ENCODE measurements at regions not wholly inside any gene's neighbourhood (a gene's known extent, or its start where the extent isn't known, plus 50 kb on each side); places are given as distances from the start of the nearest gene placed in this dataset.

DNA sequence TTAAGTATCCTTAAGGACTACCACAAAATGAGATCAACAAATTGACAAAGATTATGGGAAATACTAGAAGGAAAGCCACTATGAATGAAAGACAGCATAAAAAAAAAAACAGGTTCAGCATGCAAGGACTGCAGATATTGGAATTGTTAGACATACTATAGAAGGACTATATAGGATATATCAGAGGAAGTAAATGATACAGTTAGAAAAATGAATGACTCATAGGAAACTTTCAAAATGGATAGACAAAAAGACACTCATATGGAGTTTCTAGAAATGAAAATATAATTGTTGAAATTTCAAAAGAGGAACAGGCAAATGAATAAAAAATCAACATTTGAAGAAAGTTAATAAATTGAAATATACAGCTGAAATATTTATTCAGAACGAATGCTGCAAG lies 180.6 kb downstream of the PLK2 start:
- Mint-ChIP-seq H3K4me3 (no peak overlapping the region), H3K36me3 (no peaks in the 10 kb centered on the region), H3K27ac (no peak overlapping the region), H3K27me3 (peaks cover 0 to 6% of the 10 kb centered on the region in 2 donors), H3K9me3 (no peaks in the 10 kb centered on the region), H3K4me1 (no peaks in the 10 kb centered on the region)
- DNase-seq (no peak), ATAC-seq (replicated peaks in 1 of 4) (no peak)
- Histone ChIP-seq H3K4me3 (ENCODE audit: control insufficient read depth in 1 of 2, extremely low read depth in 1 of 2, low read length in 1 of 2) (no peak overlapping the region), H3K9me3 (no peaks in the 10 kb centered on the region), H3K27me3 (replicated peaks in 1 of 2; ENCODE audit: control insufficient read depth in 2 of 2, extremely low read depth in 1 of 2, insufficient read depth in 2 of 2, low read length in 1 of 2) (no peaks in the 10 kb centered on the region), H3K36me3 (ENCODE audit: control insufficient read depth in 2 of 2, extremely low read depth in 1 of 2, insufficient read depth in 1 of 2, low read length in 1 of 2) (no peaks in the 10 kb centered on the region), H3K27ac (ENCODE audit: low read length) (no peak overlapping the region), H3K4me1 (ENCODE audit: control insufficient read depth in 1 of 2, extremely low read depth in 1 of 2, insufficient read depth in 2 of 2, low read length in 2 of 2) (no peaks in the 10 kb centered on the region)
- no CpG with 5 or more reads among the region's 1 CpG for WGBS (ENCODE audit: insufficient coverage)
- CTCF ChIA-PET, result interaction anchor here in 1 of 2 donors (0.6 kb wide), 1 partner anchor 500 kb away, joined by 3 read pairs; no protein-coding TSS in a partner anchor
- POLR2A ChIA-PET, result no interaction called here

DNA sequence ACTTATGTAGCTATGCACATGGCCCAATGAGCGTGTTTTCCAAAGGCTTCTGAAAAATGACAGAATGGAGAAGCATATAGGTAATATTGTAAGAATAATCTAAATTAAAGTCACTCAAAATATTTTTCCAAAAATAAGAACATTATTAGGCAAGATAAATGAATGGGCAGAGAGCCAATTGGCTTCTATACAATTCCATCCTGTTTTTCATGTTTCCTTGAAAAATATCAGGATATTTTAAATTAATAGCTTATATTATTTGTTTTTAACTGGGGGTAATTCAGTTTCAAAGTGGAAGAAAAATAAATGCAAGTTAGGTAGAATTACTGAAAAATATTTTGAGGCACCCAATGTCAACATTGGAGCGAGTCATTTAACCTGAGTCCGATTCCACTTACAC lies 183.5 kb downstream of the PLK2 start:
- Histone ChIP-seq H3K4me1 (ENCODE audit: control insufficient read depth in 1 of 2, extremely low read depth in 1 of 2, insufficient read depth in 2 of 2, low read length in 2 of 2) (no peaks in the 10 kb centered on the region), H3K4me3 (ENCODE audit: control insufficient read depth in 1 of 2, extremely low read depth in 1 of 2, low read length in 1 of 2) (no peak overlapping the region), H3K27ac (ENCODE audit: low read length) (no peak overlapping the region), H3K9me3 (no peaks in the 10 kb centered on the region), H3K36me3 (ENCODE audit: control insufficient read depth in 2 of 2, extremely low read depth in 1 of 2, insufficient read depth in 1 of 2, low read length in 1 of 2) (no peaks in the 10 kb centered on the region), H3K27me3 (replicated peaks in 1 of 2; ENCODE audit: control insufficient read depth in 2 of 2, extremely low read depth in 1 of 2, insufficient read depth in 2 of 2, low read length in 1 of 2) (no peaks in the 10 kb centered on the region)
- Mint-ChIP-seq H3K4me1 (no peaks in the 10 kb centered on the region), H3K27ac (no peak overlapping the region), H3K9me3 (no peaks in the 10 kb centered on the region), H3K27me3 (peaks cover 0 to 6% of the 10 kb centered on the region in 2 donors), H3K36me3 (no peaks in the 10 kb centered on the region), H3K4me3 (no peak overlapping the region)
- no CpG with 5 or more reads among the region's 3 CpGs for WGBS (ENCODE audit: insufficient coverage)
- DNase-seq (no peak), ATAC-seq (replicated peaks in 1 of 4) (no peak)
- POLR2A ChIA-PET, result no interaction called here
- CTCF ChIA-PET, result no interaction called here

DNA sequence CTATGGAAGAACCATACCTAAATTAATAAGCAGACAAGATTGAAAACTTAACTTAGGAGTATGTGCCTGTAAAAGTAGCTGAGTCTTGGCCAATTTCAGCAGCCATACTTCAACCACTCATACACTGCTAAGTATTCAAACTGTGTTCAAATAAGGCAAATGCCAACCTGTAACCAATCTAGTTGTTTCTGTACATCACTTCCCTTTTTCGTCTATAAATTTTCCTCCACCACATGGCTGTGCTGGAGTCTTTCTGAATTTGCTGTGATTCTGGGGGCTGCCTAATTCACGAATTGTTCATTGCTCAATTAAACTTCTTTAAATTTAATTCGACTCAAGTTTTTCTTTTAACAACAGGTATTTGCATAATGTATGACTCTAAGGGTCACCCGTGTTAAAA lies 184.4 kb downstream of the PLK2 start:
- DNase-seq, result no peak
- H3K27ac ChIP-seq (ENCODE audit: low read length), result no peak overlapping the region
- H3K4me1 ChIP-seq (ENCODE audit: control insufficient read depth in 1 of 2, extremely low read depth in 1 of 2, insufficient read depth in 2 of 2, low read length in 2 of 2), result no peaks in the 10 kb centered on the region
- POLR2A ChIA-PET, result no interaction called here
- Mint-ChIP-seq H3K36me3 (no peaks in the 10 kb centered on the region), H3K27ac (no peak overlapping the region), H3K4me3 (no peak overlapping the region), H3K9me3 (no peaks in the 10 kb centered on the region), H3K27me3 (peaks cover 0 to 6% of the 10 kb centered on the region in 2 donors), H3K4me1 (no peaks in the 10 kb centered on the region)
- no peak overlapping the region for H3K4me3 ChIP-seq (ENCODE audit: control insufficient read depth in 1 of 2, extremely low read depth in 1 of 2, low read length in 1 of 2)
- H3K36me3 ChIP-seq (ENCODE audit: control insufficient read depth in 2 of 2, extremely low read depth in 1 of 2, insufficient read depth in 1 of 2, low read length in 1 of 2), result no peaks in the 10 kb centered on the region
- CTCF ChIA-PET, result no interaction called here
- no peaks in the 10 kb centered on the region for H3K27me3 ChIP-seq (replicated peaks in 1 of 2; ENCODE audit: control insufficient read depth in 2 of 2, extremely low read depth in 1 of 2, insufficient read depth in 2 of 2, low read length in 1 of 2)
- no peaks in the 10 kb centered on the region for H3K9me3 ChIP-seq
- WGBS (ENCODE audit: insufficient coverage), result no CpG with 5 or more reads among the region's 4 CpGs
- ATAC-seq (replicated peaks in 1 of 4), result no peak

DNA sequence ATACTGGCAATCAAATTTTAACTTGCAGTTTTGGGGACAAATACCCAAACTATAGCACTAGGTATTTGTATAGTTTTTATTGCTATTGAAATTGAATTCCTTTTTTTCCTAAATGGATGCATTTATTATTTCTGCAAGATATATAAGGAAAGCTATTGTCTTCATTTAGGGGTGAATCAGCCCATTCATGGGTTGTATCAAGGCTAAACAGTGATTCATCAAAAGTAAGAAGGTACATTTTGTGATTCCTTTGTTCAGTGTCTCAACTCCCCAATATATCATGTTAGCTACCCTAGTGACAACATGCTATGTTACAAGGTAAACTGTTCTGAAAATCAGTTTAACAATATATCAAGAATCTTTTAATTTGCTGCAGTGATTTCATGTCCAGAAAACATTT lies 185.7 kb downstream of the PLK2 start:
- CTCF ChIA-PET, result interaction anchor here (0.6 kb wide), 2 partner anchors 187 to 980 kb away, joined by 3 read pairs; no protein-coding TSS in a partner anchor
- no peak overlapping the region for H3K27ac ChIP-seq (ENCODE audit: low read length)
- peaks cover 0 to 6% of the 10 kb centered on the region in 2 donors for H3K27me3 Mint-ChIP-seq
- H3K9me3 ChIP-seq, result no peaks in the 10 kb centered on the region
- no peak overlapping the region for H3K4me3 Mint-ChIP-seq
- DNase-seq, result no peak
- POLR2A ChIA-PET, result no interaction called here
- no peak overlapping the region for H3K27ac Mint-ChIP-seq
- no peak for ATAC-seq (replicated peaks in 1 of 4)
- no peak overlapping the region for H3K4me3 ChIP-seq (ENCODE audit: control insufficient read depth in 1 of 2, extremely low read depth in 1 of 2, low read length in 1 of 2)
- H3K27me3 ChIP-seq (replicated peaks in 1 of 2; ENCODE audit: control insufficient read depth in 2 of 2, extremely low read depth in 1 of 2, insufficient read depth in 2 of 2, low read length in 1 of 2), result no peaks in the 10 kb centered on the region
- H3K36me3 Mint-ChIP-seq, result no peaks in the 10 kb centered on the region
- H3K9me3 Mint-ChIP-seq, result no peaks in the 10 kb centered on the region
- H3K4me1 Mint-ChIP-seq, result no peaks in the 10 kb centered on the region
- H3K4me1 ChIP-seq (ENCODE audit: control insufficient read depth in 1 of 2, extremely low read depth in 1 of 2, insufficient read depth in 2 of 2, low read length in 2 of 2), result no peaks in the 10 kb centered on the region
- no peaks in the 10 kb centered on the region for H3K36me3 ChIP-seq (ENCODE audit: control insufficient read depth in 2 of 2, extremely low read depth in 1 of 2, insufficient read depth in 1 of 2, low read length in 1 of 2)

DNA sequence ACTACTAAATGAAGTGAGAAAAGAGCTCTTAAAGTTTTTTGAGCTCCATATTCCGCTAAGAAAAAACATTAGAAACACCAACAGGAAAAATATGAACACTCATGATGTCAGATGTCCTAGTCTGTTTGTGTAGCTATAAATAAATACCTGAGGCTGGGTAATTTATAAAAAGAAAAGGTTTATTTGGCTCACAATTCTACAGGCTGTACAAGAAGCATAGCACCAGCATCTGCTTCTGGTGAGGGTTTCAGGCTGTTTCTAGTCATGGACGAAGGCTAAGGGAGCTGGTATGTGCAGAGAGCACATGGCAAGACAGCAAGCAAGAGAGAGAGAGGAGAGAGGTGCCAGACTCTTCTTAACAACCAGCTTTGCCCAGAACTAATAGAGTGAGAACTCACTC lies 186.2 kb downstream of the PLK2 start:
- ATAC-seq (replicated peaks in 1 of 4) (no peak), DNase-seq (no peak)
- H3K27me3 Mint-ChIP-seq, result peaks cover 0 to 6% of the 10 kb centered on the region in 2 donors
- H3K27ac ChIP-seq (ENCODE audit: low read length), result no peak overlapping the region
- no peak overlapping the region for H3K4me3 Mint-ChIP-seq
- H3K36me3 ChIP-seq (ENCODE audit: control insufficient read depth in 2 of 2, extremely low read depth in 1 of 2, insufficient read depth in 1 of 2, low read length in 1 of 2), result no peaks in the 10 kb centered on the region
- ChIA-PET CTCF (interaction anchor here (0.6 kb wide), 2 partner anchors 188 to 980 kb away, joined by 3 read pairs; no protein-coding TSS in a partner anchor), POLR2A (no interaction called here)
- H3K4me1 Mint-ChIP-seq, result no peaks in the 10 kb centered on the region
- H3K36me3 Mint-ChIP-seq, result no peaks in the 10 kb centered on the region
- no peaks in the 10 kb centered on the region for H3K9me3 ChIP-seq
- no peaks in the 10 kb centered on the region for H3K4me1 ChIP-seq (ENCODE audit: control insufficient read depth in 1 of 2, extremely low read depth in 1 of 2, insufficient read depth in 2 of 2, low read length in 2 of 2)
- no peak overlapping the region for H3K27ac Mint-ChIP-seq
- no peaks in the 10 kb centered on the region for H3K27me3 ChIP-seq (replicated peaks in 1 of 2; ENCODE audit: control insufficient read depth in 2 of 2, extremely low read depth in 1 of 2, insufficient read depth in 2 of 2, low read length in 1 of 2)
- no peak overlapping the region for H3K4me3 ChIP-seq (ENCODE audit: control insufficient read depth in 1 of 2, extremely low read depth in 1 of 2, low read length in 1 of 2)
- no CpG with 5 or more reads among the region's 2 CpGs for WGBS (ENCODE audit: insufficient coverage)
- H3K9me3 Mint-ChIP-seq, result no peaks in the 10 kb centered on the region

DNA sequence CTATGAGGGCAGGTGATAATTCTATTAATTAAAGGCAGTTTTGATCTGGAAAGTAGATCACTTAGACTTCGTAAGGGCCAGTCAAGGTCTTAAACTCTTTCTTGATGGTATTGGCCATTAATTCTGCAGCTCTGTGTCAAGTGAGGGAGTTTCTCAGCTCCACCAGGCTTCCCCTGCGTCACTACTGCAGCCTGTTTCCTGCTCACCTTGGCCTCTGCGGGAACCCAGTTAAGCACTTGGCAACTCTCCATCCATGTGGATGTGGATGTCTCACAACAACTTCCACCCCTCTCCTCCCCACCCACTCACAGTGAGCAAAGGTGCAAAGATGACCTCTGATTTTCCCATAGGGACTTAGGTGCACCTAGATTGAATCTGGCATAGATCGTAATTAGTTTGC lies 191.6 kb downstream of the PLK2 start:
- no peak overlapping the region for H3K4me3 ChIP-seq (ENCODE audit: control insufficient read depth in 1 of 2, extremely low read depth in 1 of 2, low read length in 1 of 2)
- no peaks in the 10 kb centered on the region for H3K4me1 ChIP-seq (ENCODE audit: control insufficient read depth in 1 of 2, extremely low read depth in 1 of 2, insufficient read depth in 2 of 2, low read length in 2 of 2)
- H3K27ac Mint-ChIP-seq, result no peak overlapping the region
- ATAC-seq (replicated peaks in 1 of 4), result no peak
- no peaks in the 10 kb centered on the region for H3K36me3 Mint-ChIP-seq
- no peak overlapping the region for H3K27ac ChIP-seq (ENCODE audit: low read length)
- no peaks in the 10 kb centered on the region for H3K9me3 Mint-ChIP-seq
- H3K4me3 Mint-ChIP-seq, result no peak overlapping the region
- no peak for DNase-seq
- no CpG with 5 or more reads among the region's 4 CpGs for WGBS (ENCODE audit: insufficient coverage)
- no peaks in the 10 kb centered on the region for H3K9me3 ChIP-seq
- peaks cover 2 to 4% of the 10 kb centered on the region in 2 donors for H3K27me3 Mint-ChIP-seq
- POLR2A ChIA-PET, result no interaction called here
- CTCF ChIA-PET, result no interaction called here
- no peaks in the 10 kb centered on the region for H3K36me3 ChIP-seq (ENCODE audit: control insufficient read depth in 2 of 2, extremely low read depth in 1 of 2, insufficient read depth in 1 of 2, low read length in 1 of 2)
- H3K27me3 ChIP-seq (replicated peaks in 1 of 2; ENCODE audit: control insufficient read depth in 2 of 2, extremely low read depth in 1 of 2, insufficient read depth in 2 of 2, low read length in 1 of 2), result no peaks in the 10 kb centered on the region
- H3K4me1 Mint-ChIP-seq, result no peaks in the 10 kb centered on the region

DNA sequence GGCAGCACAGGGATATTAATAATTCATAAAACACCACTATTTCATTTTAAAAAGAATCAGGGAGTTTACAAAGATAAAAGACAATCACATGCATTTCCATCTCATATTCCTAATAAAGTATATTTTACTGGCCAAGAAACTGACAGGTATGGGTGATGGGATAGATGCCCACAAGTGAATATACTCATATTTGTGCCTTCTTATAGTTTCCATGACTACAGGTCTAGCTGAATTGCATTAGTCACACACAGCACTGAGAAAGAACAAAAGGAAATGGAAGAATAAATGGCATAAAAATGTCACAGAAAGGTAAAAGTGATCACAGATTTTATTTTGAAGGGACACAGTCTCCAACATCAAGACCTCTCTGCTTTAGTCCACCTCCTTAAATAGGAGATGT lies 193.5 kb downstream of the PLK2 start:
- Mint-ChIP-seq H3K36me3 (no peaks in the 10 kb centered on the region), H3K4me3 (no peak overlapping the region), H3K9me3 (no peaks in the 10 kb centered on the region), H3K27me3 (peaks cover 3 to 4% of the 10 kb centered on the region in 2 donors), H3K4me1 (no peaks in the 10 kb centered on the region), H3K27ac (no peak overlapping the region)
- ChIA-PET POLR2A (no interaction called here), CTCF (no interaction called here)
- DNase-seq, result no peak
- no peak for ATAC-seq (replicated peaks in 1 of 4)
- Histone ChIP-seq H3K4me1 (ENCODE audit: control insufficient read depth in 1 of 2, extremely low read depth in 1 of 2, insufficient read depth in 2 of 2, low read length in 2 of 2) (no peaks in the 10 kb centered on the region), H3K9me3 (no peaks in the 10 kb centered on the region), H3K27me3 (replicated peaks in 1 of 2; ENCODE audit: control insufficient read depth in 2 of 2, extremely low read depth in 1 of 2, insufficient read depth in 2 of 2, low read length in 1 of 2) (no peaks in the 10 kb centered on the region), H3K36me3 (ENCODE audit: control insufficient read depth in 2 of 2, extremely low read depth in 1 of 2, insufficient read depth in 1 of 2, low read length in 1 of 2) (no peaks in the 10 kb centered on the region), H3K4me3 (ENCODE audit: control insufficient read depth in 1 of 2, extremely low read depth in 1 of 2, low read length in 1 of 2) (no peak overlapping the region), H3K27ac (ENCODE audit: low read length) (no peak overlapping the region)
